ENCODE measurements at regions not wholly inside any gene's neighbourhood (a gene's known extent, or its start where the extent isn't known, plus 50 kb on each side); places are given as distances from the start of the nearest gene placed in this dataset.
"Not testable (repeated sequence)": the region's sequence is repeated elsewhere in the genome, so short reads cannot be mapped to it uniquely, and the experiment has no call there.

DNA sequence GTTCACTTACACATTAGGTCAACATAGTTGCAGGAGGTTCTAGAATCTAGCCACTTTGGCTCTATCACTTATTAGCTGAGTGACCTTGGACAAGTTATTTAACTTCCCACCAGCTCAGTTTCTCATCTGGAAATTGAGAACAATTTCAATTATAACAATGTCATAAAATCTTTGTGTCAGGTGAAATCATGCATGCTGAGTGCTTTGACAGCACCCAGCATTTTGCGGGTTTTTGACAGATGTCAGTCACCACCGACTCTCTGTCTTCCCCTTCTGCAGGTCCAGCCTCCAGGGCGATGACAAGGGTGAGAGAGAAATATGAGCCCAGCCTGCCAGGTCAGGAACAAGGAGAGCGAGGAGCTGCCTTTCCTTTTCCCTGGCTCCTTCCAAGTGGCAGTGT, 107.1 kb upstream of the TAS2R1 start:
- no peak for DNase-seq (ENCODE audit: extremely low spot score in 2 of 2)
- no peak overlapping the region for H3K27ac ChIP-seq
- TF ChIP-seq POLR2AphosphoS5 (IDR thresholded peaks at IDR 0.05; ENCODE audit: insufficient read depth in 1 of 2, low read depth in 1 of 2) (no peak), CTCF (IDR thresholded peaks at IDR 0.05) (no peak), POLR2A (IDR thresholded peaks at IDR 0.05) (no peak)
- H3K27me3 ChIP-seq, result no peaks in the 10 kb centered on the region
- H3K4me1 ChIP-seq, result no peaks in the 10 kb centered on the region
- H3K9me3 ChIP-seq, result no peaks in the 10 kb centered on the region
- no peaks in the 10 kb centered on the region for H3K36me3 ChIP-seq
- no peak overlapping the region for H3K4me3 ChIP-seq
- intact Hi-C loops (cut with DNase I), result no loop called here

GRCh38 chr5:9733486-9733885, 103.3 kb upstream of the TAS2R1 start:
- no peak for TF ChIP-seq POLR2AphosphoS5 (IDR thresholded peaks at IDR 0.05; ENCODE audit: insufficient read depth in 1 of 2, low read depth in 1 of 2)
- TF ChIP-seq CTCF (IDR thresholded peaks at IDR 0.05), result no peak
- no peak for TF ChIP-seq POLR2A (IDR thresholded peaks at IDR 0.05)

DNA sequence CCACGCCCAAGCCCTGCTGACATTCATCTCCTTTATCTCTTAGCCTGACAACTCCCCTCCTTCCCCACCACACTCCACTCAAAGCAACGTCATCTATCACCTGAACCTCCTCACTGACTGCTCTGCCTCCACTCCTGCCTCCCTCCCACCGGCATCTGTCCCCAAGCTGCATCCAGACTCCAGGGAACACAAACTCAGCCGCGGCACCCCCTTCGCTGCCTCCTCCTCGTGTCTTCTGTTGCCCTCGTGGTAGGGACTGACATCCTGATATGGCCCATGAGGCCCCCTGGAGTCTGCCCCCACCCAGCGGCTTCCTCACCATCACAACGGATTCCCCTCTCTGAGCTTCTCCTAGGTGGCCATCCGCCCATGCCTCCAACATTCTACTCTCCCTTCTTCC, 101.0 kb upstream of the TAS2R1 start:
- Histone ChIP-seq H3K4me3 (no peak overlapping the region), H3K27ac (no peak overlapping the region), H3K36me3 (no peaks in the 10 kb centered on the region), H3K27me3 (no peaks in the 10 kb centered on the region), H3K9me3 (no peaks in the 10 kb centered on the region), H3K4me1 (no peaks in the 10 kb centered on the region)
- no peak for TF ChIP-seq POLR2A (IDR thresholded peaks at IDR 0.05)
- no peak for TF ChIP-seq POLR2AphosphoS5 (IDR thresholded peaks at IDR 0.05; ENCODE audit: insufficient read depth in 1 of 2, low read depth in 1 of 2)
- TF ChIP-seq CTCF (IDR thresholded peaks at IDR 0.05), result no peak
- intact Hi-C loops (cut with DNase I), result no loop called here
- no peak for DNase-seq (ENCODE audit: extremely low spot score in 2 of 2)

More at GRCh38 chr5:9733486-9733885, 103.3 kb upstream of the TAS2R1 start:
- no peaks in the 10 kb centered on the region for H3K4me1 ChIP-seq
- H3K4me3 ChIP-seq, result no peak overlapping the region
- H3K27ac ChIP-seq, result no peak overlapping the region
- H3K9me3 ChIP-seq, result no peaks in the 10 kb centered on the region
- H3K27me3 ChIP-seq, result no peaks in the 10 kb centered on the region
- no peaks in the 10 kb centered on the region for H3K36me3 ChIP-seq
- intact Hi-C loops (cut with DNase I), result no loop called here
- DNase-seq (ENCODE audit: extremely low spot score in 2 of 2), result no peak

DNA sequence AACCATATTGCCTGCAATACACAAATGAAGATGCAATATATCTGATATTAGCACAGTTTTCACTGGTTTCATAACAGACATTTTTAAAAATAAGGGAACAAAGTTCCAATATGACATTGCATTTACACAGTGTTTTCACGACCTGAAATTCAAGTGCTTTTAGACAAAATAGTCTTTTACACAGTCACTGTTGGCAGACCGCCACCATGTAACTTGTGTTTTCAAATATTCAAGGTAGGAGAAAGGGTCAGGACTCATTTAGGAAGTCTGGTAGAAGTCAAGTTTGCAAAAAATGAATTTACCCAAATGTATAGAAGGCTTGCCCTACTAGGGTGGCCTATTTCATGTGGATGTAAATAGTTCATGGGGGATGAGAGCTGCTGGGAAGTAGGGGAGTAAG, 98.1 kb upstream of the TAS2R1 start:
- no peaks in the 10 kb centered on the region for H3K36me3 ChIP-seq
- no peaks in the 10 kb centered on the region for H3K9me3 ChIP-seq
- no peak overlapping the region for H3K4me3 ChIP-seq
- intact Hi-C loops (cut with DNase I), result no loop called here
- H3K27ac ChIP-seq, result no peak overlapping the region
- no peak for TF ChIP-seq CTCF (IDR thresholded peaks at IDR 0.05)
- TF ChIP-seq POLR2A (IDR thresholded peaks at IDR 0.05), result no peak
- TF ChIP-seq POLR2AphosphoS5 (IDR thresholded peaks at IDR 0.05; ENCODE audit: insufficient read depth in 1 of 2, low read depth in 1 of 2), result no peak
- no peak for DNase-seq (ENCODE audit: extremely low spot score in 2 of 2)
- no peaks in the 10 kb centered on the region for H3K27me3 ChIP-seq
- no peaks in the 10 kb centered on the region for H3K4me1 ChIP-seq

GRCh38 chr5:9726931-9727330, 96.8 kb upstream of the TAS2R1 start:
- intact Hi-C loops (cut with DNase I), result no loop called here
- H3K9me3 ChIP-seq, result no peaks in the 10 kb centered on the region
- H3K27me3 ChIP-seq, result no peaks in the 10 kb centered on the region
- H3K4me1 ChIP-seq, result no peaks in the 10 kb centered on the region
- DNase-seq (ENCODE audit: extremely low spot score in 2 of 2), result no peak
- H3K4me3 ChIP-seq, result no peak overlapping the region
- no peak overlapping the region for H3K27ac ChIP-seq
- TF ChIP-seq CTCF (IDR thresholded peaks at IDR 0.05) (no peak), POLR2AphosphoS5 (IDR thresholded peaks at IDR 0.05; ENCODE audit: insufficient read depth in 1 of 2, low read depth in 1 of 2) (no peak), POLR2A (IDR thresholded peaks at IDR 0.05) (no peak)
- no peaks in the 10 kb centered on the region for H3K36me3 ChIP-seq

GRCh38 chr5:9725265-9725664, 95.1 kb upstream of the TAS2R1 start:
- H3K4me3 ChIP-seq; DNase-seq (ENCODE audit: extremely low spot score in 2 of 2); H3K9me3 ChIP-seq; H3K4me1 ChIP-seq; H3K27me3 ChIP-seq; H3K27ac ChIP-seq; intact Hi-C loops (cut with DNase I); H3K36me3 ChIP-seq: not testable (repeated sequence)
